ENCODE measurements at regions not wholly inside any gene's neighbourhood (a gene's known extent, or its start where the extent isn't known, plus 50 kb on each side); places are given as distances from the start of the nearest gene placed in this dataset.

DNA sequence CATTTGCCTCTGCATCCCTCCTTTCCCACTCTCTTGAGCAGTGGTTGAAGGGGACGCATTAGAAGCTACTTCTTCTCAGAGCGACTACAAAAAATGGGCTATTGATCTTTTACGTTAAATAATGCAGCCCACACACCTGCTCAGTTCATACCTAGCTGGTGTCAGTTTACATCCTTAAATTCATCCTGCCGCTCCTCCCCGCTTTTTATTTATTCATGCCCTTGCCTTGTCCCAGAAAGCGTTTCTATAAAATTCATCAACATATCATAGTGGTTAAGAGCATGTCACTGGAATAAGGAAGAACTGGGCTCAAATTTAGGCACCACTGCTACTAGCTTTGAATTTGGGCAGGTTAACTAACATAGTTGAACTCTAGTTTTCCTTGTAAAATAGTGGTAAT is 66.0 kb upstream of the TINAGL1 start:
- no TSS peak for BruUV-seq (replicated peaks)
- no peaks in the 10 kb centered on the region for H3K79me2 ChIP-seq (ENCODE audit: low read length)
- no peak overlapping the region for H3K4me3 ChIP-seq (ENCODE audit: low read length)
- H2AFZ ChIP-seq (ENCODE audit: low read length): no peak overlapping the region
- no peak overlapping the region for H3K27ac ChIP-seq (ENCODE audit: low read length)
- no peaks in the 10 kb centered on the region for H3K9me3 ChIP-seq (ENCODE audit: low read length)
- ATAC-seq (peak; percentile 47), DNase-seq (peak; percentile 46)
- H3K9me2 ChIP-seq (replicated peaks; ENCODE audit: low read length): no peaks in the 10 kb centered on the region
- H3K4me2 ChIP-seq (ENCODE audit: low read length): peak overlapping the region; percentile 2
- H3F3A ChIP-seq (ENCODE audit: low read length, unreplicated experiment): no peaks in the 10 kb centered on the region
- POLR2A ChIA-PET (ENCODE audit: unreplicated experiment): interaction anchor here (0.6 kb wide), 1 partner anchor 251 kb away, joined by 9 read pairs; no protein-coding TSS in a partner anchor
- H3K9ac ChIP-seq (ENCODE audit: low read length): no peak overlapping the region
- peaks cover 10% of the 10 kb centered on the region for H3K4me1 ChIP-seq (ENCODE audit: insufficient read depth, low read length)
- no peak for TF ChIP-seq EZH2phosphoT487 (IDR thresholded peaks at IDR 0.05; ENCODE audit: borderline replicate concordance, low read length)
- TF ChIP-seq, protein P1, sequence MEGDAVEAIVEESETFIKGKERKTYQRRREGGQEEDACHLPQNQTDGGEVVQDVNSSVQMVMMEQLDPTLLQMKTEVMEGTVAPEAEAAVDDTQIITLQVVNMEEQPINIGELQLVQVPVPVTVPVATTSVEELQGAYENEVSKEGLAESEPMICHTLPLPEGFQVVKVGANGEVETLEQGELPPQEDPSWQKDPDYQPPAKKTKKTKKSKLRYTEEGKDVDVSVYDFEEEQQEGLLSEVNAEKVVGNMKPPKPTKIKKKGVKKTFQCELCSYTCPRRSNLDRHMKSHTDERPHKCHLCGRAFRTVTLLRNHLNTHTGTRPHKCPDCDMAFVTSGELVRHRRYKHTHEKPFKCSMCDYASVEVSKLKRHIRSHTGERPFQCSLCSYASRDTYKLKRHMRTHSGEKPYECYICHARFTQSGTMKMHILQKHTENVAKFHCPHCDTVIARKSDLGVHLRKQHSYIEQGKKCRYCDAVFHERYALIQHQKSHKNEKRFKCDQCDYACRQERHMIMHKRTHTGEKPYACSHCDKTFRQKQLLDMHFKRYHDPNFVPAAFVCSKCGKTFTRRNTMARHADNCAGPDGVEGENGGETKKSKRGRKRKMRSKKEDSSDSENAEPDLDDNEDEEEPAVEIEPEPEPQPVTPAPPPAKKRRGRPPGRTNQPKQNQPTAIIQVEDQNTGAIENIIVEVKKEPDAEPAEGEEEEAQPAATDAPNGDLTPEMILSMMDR (conservative IDR thresholded peaks at IDR 0.05; ENCODE audit: low read depth, low read length): no peak
- no peak for TF ChIP-seq EZH2 (IDR thresholded peaks at IDR 0.05; ENCODE audit: low read length, unreplicated experiment)
- CTCF ChIA-PET: interaction anchor here (1.1 kb wide), 1 partner anchor 39 kb away, joined by 3 read pairs; no protein-coding TSS in a partner anchor
- no peaks in the 10 kb centered on the region for H4K20me1 ChIP-seq (ENCODE audit: low read length)
- intact Hi-C loops (cut with micrococcal nuclease): no loop called here
- H3K27me3 ChIP-seq (ENCODE audit: low read length): no peaks in the 10 kb centered on the region
- H3K36me3 ChIP-seq (ENCODE audit: low read depth, low read length): no peaks in the 10 kb centered on the region

DNA sequence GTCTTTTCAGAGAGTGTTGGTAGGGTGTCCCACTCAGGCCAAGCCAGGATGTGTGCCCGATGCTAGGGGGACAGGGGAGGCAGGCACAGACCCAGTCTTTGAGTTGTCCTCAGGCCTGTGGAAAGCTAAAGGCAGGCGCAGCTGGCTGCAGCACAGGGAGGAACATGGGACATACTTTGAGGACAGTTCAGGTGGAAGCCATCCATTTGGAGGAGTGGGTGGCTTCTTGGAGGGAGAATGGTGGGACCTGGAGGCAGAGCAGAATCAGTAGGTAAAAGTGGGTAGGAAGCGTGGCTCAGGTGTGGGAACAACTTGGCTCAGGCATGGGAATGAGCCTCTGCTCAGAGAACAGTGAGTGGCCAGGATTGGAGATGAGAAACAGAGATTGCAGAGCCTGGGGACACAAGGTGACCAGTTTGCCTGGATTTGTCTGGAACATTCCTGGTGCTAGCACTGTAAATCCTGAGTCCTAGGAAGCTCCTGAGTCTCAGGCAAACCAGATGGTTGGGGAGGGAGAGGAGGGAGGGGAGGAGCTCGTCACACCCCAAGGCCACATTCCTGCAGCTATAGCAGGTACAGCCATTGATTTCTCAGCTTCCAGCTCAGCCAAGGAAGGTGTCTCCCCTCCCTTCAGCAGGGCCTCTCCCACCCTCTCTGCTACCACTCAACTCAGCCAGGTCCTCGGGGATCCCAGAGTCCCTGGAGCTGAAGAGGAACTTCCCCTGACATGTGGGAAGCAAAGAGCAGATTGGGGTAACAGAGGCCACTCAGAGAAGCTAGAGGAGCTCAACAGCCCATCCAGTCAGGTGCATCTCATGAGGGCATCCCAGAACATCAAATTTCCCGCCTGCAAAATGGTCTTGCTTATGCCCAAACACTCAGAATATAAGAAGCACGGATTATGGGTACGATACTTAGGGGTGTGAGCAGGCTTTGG is 65.2 kb upstream of the TINAGL1 start:
- H3K4me1 ChIP-seq (ENCODE audit: insufficient read depth, low read length): peaks cover 10% of the 10 kb centered on the region
- H3K27ac ChIP-seq (ENCODE audit: low read length): no peak overlapping the region
- no peaks in the 10 kb centered on the region for H3F3A ChIP-seq (ENCODE audit: low read length, unreplicated experiment)
- H3K4me3 ChIP-seq (ENCODE audit: low read length): no peak overlapping the region
- no peaks in the 10 kb centered on the region for H3K9me3 ChIP-seq (ENCODE audit: low read length)
- H2AFZ ChIP-seq (ENCODE audit: low read length): no peak overlapping the region
- no TSS peak for BruUV-seq (replicated peaks)
- peak overlapping the region; percentile 2; the same call in 1 of the 2 replicates for H3K4me2 ChIP-seq (ENCODE audit: low read length)
- no peaks in the 10 kb centered on the region for H3K79me2 ChIP-seq (ENCODE audit: low read length)
- ChIA-PET CTCF (interaction anchor here (1.1 kb wide), 1 partner anchor 38 kb away, joined by 3 read pairs; no protein-coding TSS in a partner anchor), POLR2A (ENCODE audit: unreplicated experiment) (no interaction called here)
- no peak overlapping the region for H3K9ac ChIP-seq (ENCODE audit: low read length)
- no peaks in the 10 kb centered on the region for H3K36me3 ChIP-seq (ENCODE audit: low read depth, low read length)
- ATAC-seq (peak; percentile 69), DNase-seq (peak; percentile 38)
- H4K20me1 ChIP-seq (ENCODE audit: low read length): no peaks in the 10 kb centered on the region
- H3K9me2 ChIP-seq (replicated peaks; ENCODE audit: low read length): no peaks in the 10 kb centered on the region
- TF ChIP-seq EZH2phosphoT487 (IDR thresholded peaks at IDR 0.05; ENCODE audit: borderline replicate concordance, low read length) (no peak), EZH2 (IDR thresholded peaks at IDR 0.05; ENCODE audit: low read length, unreplicated experiment) (no peak)
- TF ChIP-seq, protein P1 (conservative IDR thresholded peaks at IDR 0.05; ENCODE audit: low read depth, low read length): no peak
- H3K27me3 ChIP-seq (ENCODE audit: low read length): no peaks in the 10 kb centered on the region
- intact Hi-C loops (cut with micrococcal nuclease): no loop called here

All from PC-3 (cell line).